ENCODE measurements at regions not wholly inside any gene's neighbourhood (a gene's known extent, or its start where the extent isn't known, plus 50 kb on each side); places are given as distances from the start of the nearest gene placed in this dataset.
"Not testable (repeated sequence)": the region's sequence is repeated elsewhere in the genome, so short reads cannot be mapped to it uniquely, and the experiment has no call there.

DNA sequence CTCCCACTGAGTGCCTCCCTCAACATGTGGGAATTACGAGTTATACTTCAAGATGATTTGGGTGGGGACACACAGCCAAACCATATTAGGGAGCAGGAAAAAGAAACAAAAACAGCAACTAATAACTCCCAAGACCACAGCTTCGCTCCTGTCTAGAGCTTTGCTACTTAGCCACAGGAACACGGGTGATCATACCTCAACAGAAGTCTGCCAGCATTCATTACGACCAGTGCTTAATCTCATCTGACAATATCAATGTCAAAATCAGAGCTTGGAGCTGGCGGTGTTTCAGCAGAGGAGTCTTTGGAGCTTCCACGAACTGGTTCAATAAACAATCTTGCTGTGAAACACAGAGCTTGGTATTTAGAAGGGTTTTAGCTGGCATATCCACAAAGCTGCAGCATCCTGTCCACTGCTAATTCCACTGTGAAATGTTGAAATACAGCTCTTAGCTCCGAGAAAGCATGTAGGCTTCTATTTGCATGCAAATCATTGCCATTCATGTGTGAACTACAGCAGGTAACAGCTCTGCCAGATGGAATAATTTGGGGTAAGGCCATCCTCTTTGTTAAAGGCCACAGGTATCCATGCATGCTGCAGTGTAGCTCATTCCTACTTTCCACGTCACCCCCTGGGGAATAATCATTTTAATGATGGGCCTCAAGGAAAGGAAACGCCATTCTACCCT, 128.4 kb upstream of the GOT2 start:
- no peak for DNase-seq

- no peak for DNase-seq
Measured at GRCh38 chr16:58859958-58860669, 126.0 kb upstream of the GOT2 start.

DNA sequence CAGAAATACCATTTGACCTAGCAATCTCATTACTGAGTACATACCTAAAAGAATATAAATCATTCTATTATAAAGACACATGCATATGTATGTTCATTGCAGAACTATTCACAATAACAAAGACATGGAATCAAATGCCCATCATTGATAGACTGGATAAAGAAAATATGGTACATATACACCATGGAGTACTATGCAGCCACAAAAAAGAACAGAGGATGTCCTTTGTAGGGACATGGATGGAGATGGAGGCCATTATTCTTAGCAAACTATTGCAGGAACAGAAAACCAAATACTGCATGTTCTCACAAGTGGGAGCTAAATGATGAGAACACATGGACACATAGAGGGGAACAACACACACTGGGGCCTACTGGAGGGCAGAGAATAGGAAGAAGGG, 124.5 kb upstream of the GOT2 start:
- not testable (repeated sequence) for DNase-seq

- DNase-seq, result no peak
Measured at GRCh38 chr16:58855291-58855863, 121.3 kb upstream of the GOT2 start.

- DNase-seq, result no peak
Measured at GRCh38 chr16:58853854-58854791, 120.0 kb upstream of the GOT2 start.

- DNase-seq, result no peak
Measured at GRCh38 chr16:58850678-58851020, 116.5 kb upstream of the GOT2 start.

DNA sequence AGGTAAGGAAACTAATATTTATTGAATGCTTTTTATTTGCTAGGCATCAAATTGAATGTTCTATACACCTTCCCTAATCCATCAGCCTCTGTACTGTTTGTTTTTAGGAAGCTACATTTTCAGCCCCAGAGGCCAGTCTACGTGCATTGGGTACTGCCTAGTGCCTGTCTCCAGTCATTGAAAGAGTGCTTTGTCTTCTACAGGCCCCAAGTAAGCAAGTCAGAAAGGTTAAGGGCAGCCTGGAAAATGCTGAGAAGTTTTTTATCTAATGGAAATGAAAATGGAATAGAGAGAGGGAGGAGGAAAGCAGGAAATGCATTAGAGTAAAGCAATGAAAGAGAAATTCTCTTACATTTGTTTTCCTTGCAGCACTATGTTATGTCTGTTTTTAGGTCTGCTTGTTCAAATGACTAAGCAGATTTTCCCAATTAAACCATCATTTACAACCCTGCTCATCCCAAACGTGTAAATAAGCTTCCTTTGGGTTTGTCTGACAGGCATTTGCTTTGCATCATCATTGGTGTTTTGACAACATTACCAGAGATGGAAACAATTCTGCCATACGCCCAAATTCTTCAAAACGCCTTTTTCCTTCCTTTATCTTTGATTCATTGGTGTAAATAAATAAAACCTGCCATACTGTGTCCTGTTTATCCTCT, 116.0 kb upstream of the GOT2 start:
- no peak for DNase-seq

DNA sequence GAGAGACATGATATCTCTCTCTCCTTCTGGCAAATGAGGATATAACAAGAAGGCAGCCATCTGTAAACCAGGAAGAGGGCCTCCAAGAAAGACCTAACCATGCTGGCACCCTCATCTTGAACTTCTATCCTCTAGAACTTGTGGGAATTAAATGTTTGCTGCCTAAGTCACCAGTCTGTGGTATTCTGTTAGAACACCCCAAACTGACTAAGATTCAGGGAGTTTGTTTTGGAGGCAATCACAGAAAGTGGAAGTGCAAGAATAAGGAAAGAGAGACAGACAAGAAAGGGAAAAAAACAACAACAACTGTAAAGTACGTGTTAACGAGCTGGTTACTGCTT, 114.5 kb upstream of the GOT2 start:
- DNase-seq, result no peak

GRCh38 chr16:58847902-58848661, 114.0 kb upstream of the GOT2 start:
- DNase-seq, result no peak

GRCh38 chr16:58846226-58846625, 112.1 kb upstream of the GOT2 start:
- DNase-seq, result not testable (repeated sequence)

DNA sequence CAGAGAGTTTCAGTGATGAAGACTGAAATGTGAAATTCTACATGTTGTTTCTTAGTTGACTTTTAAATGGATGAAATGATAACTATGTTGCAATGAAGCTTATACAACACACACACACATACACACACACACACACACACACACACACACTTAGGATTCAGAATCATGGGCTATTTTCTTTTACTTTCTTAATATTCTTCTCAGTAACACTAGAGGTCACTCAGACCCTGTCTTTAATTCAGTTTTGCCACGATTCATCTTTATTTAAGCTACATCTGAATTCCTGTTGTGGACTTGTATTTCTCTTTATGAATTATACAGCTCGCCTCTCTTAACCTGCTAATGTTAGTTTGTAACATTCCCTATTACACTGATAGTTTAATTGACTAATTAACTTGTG, 109.6 kb upstream of the GOT2 start:
- DNase-seq, result no peak

DNA sequence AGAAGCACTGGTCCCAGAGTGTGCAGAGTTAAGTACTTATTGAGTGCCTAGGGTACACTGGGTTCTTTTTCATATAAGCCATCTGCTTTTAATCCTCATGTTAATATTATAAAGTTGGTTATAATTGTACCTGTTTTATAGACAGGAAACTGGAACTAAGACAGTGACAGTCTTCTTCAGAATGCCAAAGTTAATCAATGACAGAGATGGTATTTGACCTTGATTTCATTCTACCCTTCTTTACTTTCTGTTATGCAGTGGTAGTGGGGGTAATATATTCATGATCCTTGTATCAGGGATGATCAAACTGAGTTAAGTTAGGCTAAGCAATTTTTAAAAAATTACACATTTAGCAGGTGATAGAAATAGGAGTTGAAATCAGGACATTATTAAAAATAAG, 108.6 kb upstream of the GOT2 start:
- DNase-seq, result no peak

- no peak for DNase-seq
Measured at GRCh38 chr16:58842156-58842555, 108.0 kb upstream of the GOT2 start.

- DNase-seq, result no peak
Measured at GRCh38 chr16:58837950-58838349, 103.8 kb upstream of the GOT2 start.

GRCh38 chr16:58836427-58836826, 102.3 kb upstream of the GOT2 start:
- no peak for DNase-seq

- no peak for DNase-seq
Measured at GRCh38 chr16:58832386-58832895, 98.3 kb upstream of the GOT2 start.

GRCh38 chr16:58831386-58831785, 97.3 kb upstream of the GOT2 start:
- DNase-seq, result no peak

DNA sequence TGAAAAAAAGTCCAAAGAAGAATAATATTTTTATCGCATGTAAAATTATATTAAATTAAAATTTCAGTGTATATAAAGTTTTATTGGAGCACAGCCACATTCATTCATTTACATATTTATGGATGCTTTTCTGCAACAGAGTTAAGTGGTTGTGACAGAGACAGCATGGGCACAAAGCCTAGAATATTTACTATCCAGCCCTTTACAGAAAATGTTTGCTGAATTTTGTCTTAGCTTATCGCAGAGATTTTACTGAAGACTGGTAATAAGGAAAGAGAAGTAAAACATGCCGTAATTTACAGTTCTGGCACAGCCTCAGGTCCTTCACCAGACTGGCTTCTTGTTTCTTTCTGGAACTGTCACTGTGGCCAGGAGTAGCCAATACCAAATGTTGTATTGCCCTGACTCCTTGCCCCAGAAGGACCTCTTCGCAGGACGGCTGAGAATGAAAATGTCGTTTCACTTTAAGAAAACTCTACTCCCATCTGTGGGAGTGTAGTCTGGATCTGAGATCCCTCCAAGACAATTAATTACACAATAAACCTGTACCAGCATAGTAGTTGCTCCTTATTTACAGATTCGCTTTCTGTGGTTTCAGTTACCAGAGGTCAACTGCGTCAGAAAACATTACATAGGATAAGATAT, 94.9 kb upstream of the GOT2 start:
- no peak for DNase-seq

GRCh38 chr16:58824201-58824600, 90.1 kb upstream of the GOT2 start:
- no peak for DNase-seq

GRCh38 chr16:58821886-58822285, 87.8 kb upstream of the GOT2 start:
- DNase-seq, result no peak

DNA sequence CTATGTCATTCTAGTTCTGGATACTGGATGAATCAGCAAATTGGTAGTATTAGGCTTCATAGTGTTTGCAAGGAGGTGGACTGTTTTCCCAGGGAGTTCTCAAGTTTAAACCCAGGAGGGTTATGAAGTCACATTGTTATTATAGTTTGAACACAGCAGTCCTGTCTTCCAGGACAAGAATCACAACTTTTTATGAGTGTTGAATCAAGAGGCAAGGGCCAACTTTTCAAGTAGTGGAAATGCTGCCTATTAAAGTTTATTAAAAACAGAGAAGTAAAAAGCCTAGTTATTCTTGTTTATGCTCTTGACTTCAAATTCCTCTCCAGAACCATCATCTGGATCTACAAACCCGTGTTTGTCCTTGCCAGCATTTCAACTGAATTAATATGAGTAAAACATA, 86.3 kb upstream of the GOT2 start:
- DNase-seq, result no peak

All from islet precursor cell (in vitro differentiated cells).